ENCODE measurements at regions not wholly inside any gene's neighbourhood (a gene's known extent, or its start where the extent isn't known, plus 50 kb on each side); places are given as distances from the start of the nearest gene placed in this dataset.

GRCh38 chr9:22650946-22651345 lies 204.3 kb downstream of the DMRTA1 start:
- TF ChIP-seq CTCF (IDR thresholded peaks at IDR 0.05) (no peak), POLR2A (IDR thresholded peaks at IDR 0.05) (no peak)

Measured in tibial nerve (tissue), 3 donors.